SK-N-SH (cell line): ENCODE measurements at regions not wholly inside any gene's neighbourhood (a gene's known extent, or its start where the extent isn't known, plus 50 kb on each side); places are given as distances from the start of the nearest gene placed in this dataset.

Experiments used
- CTCF ChIA-PET: fragments of 300-600, 350-600 bp; formaldehyde crosslinking; extraction: SDS; loops from one replicate; lab custom pipeline; 2021; lab: Yijun Ruan, JAX
- POLR2A ChIA-PET: fragments of 350-600 bp; sonication (Branson Sonifier 250); formaldehyde crosslinking; extraction: SDS; loops from one replicate; lab custom pipeline; 2020; ENCODE audit warnings: antibody characterized with exemption, inconsistent platforms; lab: Yijun Ruan, JAX
- DNase-seq: peaks from one replicate; pipeline ENCODE4 v3.0.0; 2012
- H2AFZ ChIP-seq: fragments of 200-600 bp; sonication (generic); 2 replicates; pipeline ENCODE4 v1.8.1; 2016; ENCODE audit warnings: antibody characterized with exemption, mild to moderate bottlenecking, low read depth
- H3F3A ChIP-seq: fragments of 200-600 bp; sonication (generic); replicated peaks from 2 replicates; pipeline ENCODE3; 2016; ENCODE audit warnings: antibody characterized with exemption, mild to moderate bottlenecking; ENCODE audit not compliant: insufficient read depth
- H3K27ac ChIP-seq, 2 experiments: fragments of 200-500 bp in 1 of 2; fragments of 200-600 bp in 1 of 2; sonication (Bioruptor generic) in 1 of 2; sonication (generic), shearing (Covaris generic) in 1 of 2; 2 replicates each; pipeline versions ENCODE4 v1.5.1 to v1.6.1; 2014 to 2016; ENCODE audit warnings: low read depth in 2 of 2, inconsistent platforms in 1 of 2, low read length in 1 of 2, mild to moderate bottlenecking in 1 of 2, mixed read lengths in 1 of 2
- H3K27me3 ChIP-seq: fragments of 200-600 bp; sonication (generic), shearing (Covaris generic); 2 replicates; pipeline ENCODE4 v1.6.1; 2016; ENCODE audit warnings: mixed run types; ENCODE audit not compliant: insufficient read depth
- H3K36me3 ChIP-seq, 2 experiments: fragments of 200-500 bp in 1 of 2; fragments of 200-600 bp in 1 of 2; sonication (Bioruptor generic) in 1 of 2; sonication (generic) in 1 of 2; replicated peaks in 1 of 2; 2 replicates each; pipeline versions ENCODE3 to v1.5.1; 2014 to 2016; ENCODE audit warnings: low read length in 1 of 2, mild to moderate bottlenecking in 1 of 2; ENCODE audit not compliant: insufficient read depth in 2 of 2, control insufficient read depth in 1 of 2
- H3K4me1 ChIP-seq, 2 experiments: fragments of 200-500 bp in 1 of 2; fragments of 200-600 bp in 1 of 2; sonication (Bioruptor generic) in 1 of 2; sonication (generic), shearing (Covaris generic) in 1 of 2; 2 replicates each; pipeline versions ENCODE4 v1.5.1 to v1.6.1; 2014 to 2016; ENCODE audit warnings: low read depth in 1 of 2, low read length in 1 of 2, mixed run types in 1 of 2; ENCODE audit not compliant: insufficient read depth in 2 of 2, control insufficient read depth in 1 of 2
- H3K4me2 ChIP-seq: fragments of 200-600 bp; sonication (generic), shearing (Covaris generic); 2 replicates; pipeline ENCODE4 v1.6.1; 2017; ENCODE audit warnings: mixed run types
- H3K4me3 ChIP-seq, 2 experiments: fragments of 200-500 bp in 1 of 2; fragments of 200-600 bp in 1 of 2; sonication (Bioruptor generic) in 1 of 2; sonication (generic), shearing (Covaris generic) in 1 of 2; 2 replicates each; pipeline versions ENCODE4 v1.5.1 to v1.8.1; 2014 to 2016; ENCODE audit warnings: low read depth in 2 of 2, inconsistent platforms in 1 of 2, low read length in 1 of 2, mild to moderate bottlenecking in 1 of 2, mixed read lengths in 1 of 2, moderate library complexity in 1 of 2
- H3K79me2 ChIP-seq: fragments of 200-600 bp; sonication (generic); 2 replicates; pipeline ENCODE4 v1.8.1; 2017; ENCODE audit warnings: mild to moderate bottlenecking; ENCODE audit not compliant: insufficient read depth
- H3K9ac ChIP-seq: fragments of 200-600 bp; sonication (generic); 2 replicates; pipeline ENCODE4 v1.6.1; 2017; ENCODE audit warnings: mixed run types
- H3K9me2 ChIP-seq: fragments of 200-600 bp; sonication (generic); 2 replicates; pipeline ENCODE4 v1.6.1; 2017; ENCODE audit warnings: mixed run types
- H3K9me3 ChIP-seq: fragments of 200-600 bp; sonication (generic); 2 replicates; pipeline ENCODE4 v1.6.1; 2017; ENCODE audit warnings: mixed run types, mild to moderate bottlenecking, moderate library complexity
- H4K20me1 ChIP-seq: fragments of 200-600 bp; sonication (generic); 2 replicates; pipeline ENCODE4 v1.6.1; 2017; ENCODE audit warnings: mild to moderate bottlenecking, mixed run types; ENCODE audit not compliant: insufficient read depth
- CHD2 ChIP-seq: fragments of 150-350 bp; IDR thresholded peaks from 2 replicates; pipeline ENCODE4 v1.6.1; 2018; ENCODE audit warnings: low read length; ENCODE audit not compliant: partially characterized antibody
- CTCF ChIP-seq: fragments of 200-600 bp; sonication (generic); IDR thresholded peaks from 2 replicates; pipeline ENCODE4 v1.6.1; 2017; ENCODE audit warnings: antibody characterized with exemption, mild to moderate bottlenecking, moderate library complexity
- EP300 ChIP-seq, 2 experiments: IDR thresholded peaks; 2 replicates each; pipeline versions ENCODE4 v1.4.0 to v1.6.1; 2012; ENCODE audit warnings: borderline replicate concordance in 1 of 2, low read depth in 1 of 2, low read length in 1 of 2
- EZH2phosphoT487 ChIP-seq: fragments of 200-600 bp; sonication (generic); IDR thresholded peaks from 2 replicates; pipeline ENCODE4 v1.6.1; 2017; ENCODE audit warnings: low read depth, mixed run types, mild to moderate bottlenecking, antibody characterized with exemption, moderate library complexity, borderline replicate concordance
- FOXM1 ChIP-seq: IDR thresholded peaks from 2 replicates; pipeline ENCODE4 v1.4.0; 2012; ENCODE audit warnings: low read depth, mild to moderate bottlenecking
- IRF3 ChIP-seq: fragments of 150-350 bp; IDR thresholded peaks from 2 replicates; pipeline ENCODE4 v1.6.1; 2016; ENCODE audit warnings: mild to moderate bottlenecking, low read depth, low read length
- MAX ChIP-seq: IDR thresholded peaks from 2 replicates; pipeline ENCODE4 v1.4.0; 2012; ENCODE audit warnings: low read depth
- MEF2A ChIP-seq: IDR thresholded peaks from 2 replicates; pipeline ENCODE4 v1.4.0; 2012; ENCODE audit warnings: low read depth, borderline replicate concordance
- NFIC ChIP-seq: IDR thresholded peaks from 2 replicates; pipeline ENCODE4 v1.4.0; 2012; ENCODE audit warnings: borderline replicate concordance
- POLR2AphosphoS5 ChIP-seq: IDR thresholded peaks from 2 replicates; pipeline ENCODE4 v1.6.1; 2012; ENCODE audit warnings: low read depth, low read length
- RAD21 ChIP-seq: IDR thresholded peaks from 2 replicates; pipeline ENCODE4 v1.6.1; 2012; ENCODE audit warnings: mild to moderate bottlenecking, low read length
- RFX5 ChIP-seq: IDR thresholded peaks from 2 replicates; pipeline ENCODE4 v1.6.1; 2012; ENCODE audit warnings: mild to moderate bottlenecking, improper control_type of control experiment, low read length
- SIN3A ChIP-seq: IDR thresholded peaks from 2 replicates; pipeline ENCODE4 v1.6.1; 2012; ENCODE audit warnings: low read depth, mild to moderate bottlenecking, low read length, moderate library complexity, borderline replicate concordance
- TCF12 ChIP-seq: IDR thresholded peaks from 2 replicates; pipeline ENCODE4 v1.4.0; 2012
- USF1 ChIP-seq: IDR thresholded peaks from 2 replicates; pipeline ENCODE4 v1.4.0; 2012; ENCODE audit warnings: low read depth, borderline replicate concordance
- USF2 ChIP-seq: fragments of 150-350 bp; IDR thresholded peaks from 2 replicates; pipeline ENCODE4 v1.6.1; 2017; ENCODE audit warnings: antibody characterized with exemption, low read length, low read depth, borderline replicate concordance
- ZBTB33 ChIP-seq: IDR thresholded peaks from 2 replicates; pipeline ENCODE4 v1.4.0; 2012; ENCODE audit warnings: low read depth, borderline replicate concordance
- WGBS: methylation state at CpG from one replicate; pipeline ENCODE4 v1.1.6; 2017; ENCODE audit warnings: low lambda C conversion rate; 5-methylcytosine and 5-hydroxymethylcytosine counted together

GRCh38 chr13:84933797-84934196 lies 865.4 kb downstream of the SLITRK6 start:
- Histone ChIP-seq H3K4me1 (no peaks in the 10 kb centered on the region; a peak in 1 of 4 replicates), H3K9ac (no peak overlapping the region), H3K27ac (no peak overlapping the region), H3K4me2 (no peak overlapping the region), H3F3A (no peaks in the 10 kb centered on the region), H3K27me3 (no peaks in the 10 kb centered on the region), H3K4me3 (no peak overlapping the region), H4K20me1 (no peaks in the 10 kb centered on the region), H3K79me2 (no peaks in the 10 kb centered on the region), H3K9me2 (no peaks in the 10 kb centered on the region), H3K36me3 (no peaks in the 10 kb centered on the region), H3K9me3 (no peaks in the 10 kb centered on the region), H2AFZ (peak overlapping the region; percentile 52; the same call in 1 of the 2 replicates)
- ChIA-PET CTCF (no interaction called here), POLR2A (no interaction called here)
- TF ChIP-seq RFX5: no peak
- no peak for TF ChIP-seq ZBTB33
- no peak for TF ChIP-seq TCF12
- no peak for TF ChIP-seq CHD2
- no peak for TF ChIP-seq CTCF
- no peak for TF ChIP-seq NFIC
- no peak for TF ChIP-seq RAD21
- no peak for TF ChIP-seq MEF2A
- TF ChIP-seq SIN3A: no peak
- TF ChIP-seq USF1: no peak
- no peak for TF ChIP-seq EZH2phosphoT487
- no peak for TF ChIP-seq MAX
- no peak for TF ChIP-seq FOXM1
- no peak for TF ChIP-seq POLR2AphosphoS5
- no peak for TF ChIP-seq USF2
- TF ChIP-seq IRF3: no peak
- no peak for TF ChIP-seq EP300 (IDR thresholded peaks at IDR 0.05; ENCODE audit: borderline replicate concordance in 1 of 2, low read depth in 1 of 2, low read length in 1 of 2)
- no peak for DNase-seq
- WGBS: 93% methylated on average over 1 of the region's 1 CpG
